GM11168 (cell line): ENCODE measurements at regions not wholly inside any gene's neighbourhood (a gene's known extent, or its start where the extent isn't known, plus 50 kb on each side); places are given as distances from the start of the nearest gene placed in this dataset.

Source experiments
- in situ Hi-C: fragments of 300-500 bp; cut with MboI; formaldehyde crosslinking; loops from one replicate; pipeline ENCODE4 v1.12.0; 2022; ENCODE audit warnings: low sequenced_read_pairs; ENCODE audit not compliant: unreplicated experiment

GRCh38 chr19:13611596-13611995 lies 105.3 kb upstream of the CACNA1A start:
- in situ Hi-C loops = no loop called here

GRCh38 chr19:13610039-13610691 lies 103.9 kb upstream of the CACNA1A start:
- in situ Hi-C loops = no loop called here

- in situ Hi-C loops = loop anchor here (10.0 kb wide), 2 partner anchors 109 to 259 kb away; no protein-coding TSS in a partner anchor
Measured at GRCh38 chr19:13606156-13606555, 99.9 kb upstream of the CACNA1A start.

- in situ Hi-C loops = loop anchor here (10.0 kb wide), 2 partner anchors 110 to 260 kb away; no protein-coding TSS in a partner anchor
Measured at GRCh38 chr19:13604902-13605586, 98.8 kb upstream of the CACNA1A start.

GRCh38 chr19:13600802-13601201 lies 94.5 kb upstream of the CACNA1A start:
- in situ Hi-C loops = loop anchor here (10.0 kb wide), 2 partner anchors 114 to 264 kb away; no protein-coding TSS in a partner anchor

GRCh38 chr19:13600091-13600490 lies 93.8 kb upstream of the CACNA1A start:
- in situ Hi-C loops = loop anchor here (10.0 kb wide), 2 partner anchors 115 to 265 kb away; no protein-coding TSS in a partner anchor

GRCh38 chr19:13599681-13600080 lies 93.4 kb upstream of the CACNA1A start:
- in situ Hi-C loops = loop anchor here (10.0 kb wide), 4 partner anchors 115 to 475 kb away; partner anchors contain the start of gene MISP3

- in situ Hi-C loops = loop anchor here (10.0 kb wide), 2 partner anchors 323 to 477 kb away; partner anchors contain the start of gene MISP3
Measured at GRCh38 chr19:13598098-13598497, 91.8 kb upstream of the CACNA1A start.

GRCh38 chr19:13597640-13598039 lies 91.4 kb upstream of the CACNA1A start:
- in situ Hi-C loops = loop anchor here (10.0 kb wide), 2 partner anchors 323 to 477 kb away; partner anchors contain the start of gene MISP3

- in situ Hi-C loops = no loop called here
Measured at GRCh38 chr19:13588957-13589833, 82.9 kb upstream of the CACNA1A start.

- in situ Hi-C loops = no loop called here
Measured at GRCh38 chr19:13585512-13585911, 79.2 kb upstream of the CACNA1A start.

GRCh38 chr19:13583753-13584152 lies 77.5 kb upstream of the CACNA1A start:
- in situ Hi-C loops = no loop called here

GRCh38 chr19:13583114-13583513 lies 76.8 kb upstream of the CACNA1A start:
- in situ Hi-C loops = no loop called here

- in situ Hi-C loops = no loop called here
Measured at GRCh38 chr19:13581576-13581975, 75.3 kb upstream of the CACNA1A start.

- in situ Hi-C loops = no loop called here
Measured at GRCh38 chr19:13579388-13580060, 73.2 kb upstream of the CACNA1A start.

GRCh38 chr19:13576726-13577125 lies 70.4 kb upstream of the CACNA1A start:
- in situ Hi-C loops = no loop called here

GRCh38 chr19:13574933-13575332 lies 68.7 kb upstream of the CACNA1A start:
- in situ Hi-C loops = no loop called here

GRCh38 chr19:13573056-13573667 lies 66.9 kb upstream of the CACNA1A start:
- in situ Hi-C loops = no loop called here

GRCh38 chr19:13561461-13561860 lies 55.2 kb upstream of the CACNA1A start:
- in situ Hi-C loops = no loop called here
